HEK293 (cell line): ENCODE measurements at regions not wholly inside any gene's neighbourhood (a gene's known extent, or its start where the extent isn't known, plus 50 kb on each side); places are given as distances from the start of the nearest gene placed in this dataset.

Experiments
- CTCF ChIA-PET: fragments of 350-600 bp; formaldehyde crosslinking; extraction: SDS; loops from one replicate; lab custom pipeline; 2021; ENCODE audit warnings: antibody characterized with exemption; lab: Yijun Ruan, JAX
- POLR2A ChIA-PET: fragments of 300-600 bp; formaldehyde crosslinking; extraction: SDS; loops from one replicate; lab custom pipeline; 2020; ENCODE audit warnings: antibody characterized with exemption, inconsistent platforms; lab: Yijun Ruan, JAX
- H3K27ac ChIP-seq: fragments of 200-500 bp; sonication (Bioruptor generic); 2 replicates; pipeline ENCODE4 v1.5.1; 2014; ENCODE audit warnings: low read depth, low read length, control low read depth, inconsistent platforms; ENCODE audit errors: extremely low read depth
- H3K36me3 ChIP-seq, 2 experiments: fragments of 200-500 bp in 1 of 2; sonication (Bioruptor generic) in 1 of 2; 1 replicate in 1 of 2; 2 replicates in 1 of 2; pipeline ENCODE4 v1.5.1; 2014 to 2017; ENCODE audit warnings: inconsistent platforms in 2 of 2, low read length in 2 of 2; ENCODE audit not compliant: control insufficient read depth in 2 of 2, insufficient read depth in 1 of 2
- H3K4me1 ChIP-seq: fragments of 200-500 bp; sonication (Bioruptor generic); 2 replicates; pipeline ENCODE4 v1.5.1; 2014; ENCODE audit warnings: mild to moderate bottlenecking, low read length, inconsistent platforms; ENCODE audit not compliant: control insufficient read depth, insufficient read depth
- H3K4me3 ChIP-seq: 2 replicates; pipeline ENCODE4 v1.5.1; 2011; ENCODE audit warnings: low read depth, mild to moderate bottlenecking, control low read depth, low read length, moderate library complexity
- H3K9me3 ChIP-seq: fragments of 200-500 bp; sonication (Bioruptor generic); 2 replicates; pipeline ENCODE4 v1.5.1; 2014; ENCODE audit warnings: low read depth, low read length, inconsistent platforms; ENCODE audit not compliant: control insufficient read depth, insufficient read depth
- BCL11A ChIP-seq: fragments of 450-650 bp; formaldehyde crosslinking; IDR thresholded peaks from 2 replicates; pipeline ENCODE4 v1.5.1; 2016; ENCODE audit warnings: low read depth, missing biosample characterization, missing genetic modification characterization
- KLF16 ChIP-seq: fragments of 450-650 bp; formaldehyde crosslinking; IDR thresholded peaks from 2 replicates; pipeline ENCODE4 v1.5.1; 2017; ENCODE audit warnings: missing biosample characterization, missing genetic modification characterization
- KLF17 ChIP-seq: fragments of 450-650 bp; formaldehyde crosslinking; IDR thresholded peaks from 2 replicates; pipeline ENCODE4 v1.5.1; 2016; ENCODE audit warnings: missing biosample characterization, missing genetic modification characterization
- KLF9 ChIP-seq: fragments of 450-650 bp; formaldehyde crosslinking; IDR thresholded peaks from 2 replicates; pipeline ENCODE4 v1.5.1; 2016; ENCODE audit warnings: missing biosample characterization, missing genetic modification characterization, low read depth
- OVOL3 ChIP-seq: fragments of 450-650 bp; formaldehyde crosslinking; IDR thresholded peaks from 2 replicates; pipeline ENCODE4 v1.5.1; 2016; ENCODE audit warnings: missing biosample characterization, missing genetic modification characterization
- PRDM6 ChIP-seq: fragments of 450-650 bp; formaldehyde crosslinking; IDR thresholded peaks from 2 replicates; pipeline ENCODE4 v1.5.1; 2017; ENCODE audit warnings: missing biosample characterization, missing genetic modification characterization
- SALL2 ChIP-seq: fragments of 450-650 bp; formaldehyde crosslinking; IDR thresholded peaks from 2 replicates; pipeline ENCODE4 v1.5.0; 2017; ENCODE audit warnings: missing biosample characterization, mild to moderate bottlenecking, missing genetic modification characterization, borderline replicate concordance
- SP2 ChIP-seq: fragments of 450-650 bp; formaldehyde crosslinking; IDR thresholded peaks from 2 replicates; pipeline ENCODE4 v1.5.1; 2016; ENCODE audit warnings: missing biosample characterization, missing genetic modification characterization
- TSHZ1 ChIP-seq: fragments of 450-650 bp; formaldehyde crosslinking; IDR thresholded peaks from 2 replicates; pipeline ENCODE4 v1.5.1; 2016; ENCODE audit warnings: missing biosample characterization, missing genetic modification characterization, borderline replicate concordance
- ZIC2 ChIP-seq: fragments of 450-650 bp; formaldehyde crosslinking; IDR thresholded peaks from 2 replicates; pipeline ENCODE4 v1.5.1; 2016; ENCODE audit warnings: missing biosample characterization, missing genetic modification characterization
- ZNF133 ChIP-seq: fragments of 450-650 bp; formaldehyde crosslinking; IDR thresholded peaks from 2 replicates; pipeline ENCODE4 v1.5.1; 2016; ENCODE audit warnings: missing biosample characterization, missing genetic modification characterization
- ZNF169 ChIP-seq: fragments of 450-650 bp; formaldehyde crosslinking; IDR thresholded peaks from 2 replicates; pipeline ENCODE4 v1.5.1; 2016; ENCODE audit warnings: missing biosample characterization, missing genetic modification characterization
- ZNF391 ChIP-seq: fragments of 450-650 bp; formaldehyde crosslinking; IDR thresholded peaks from 2 replicates; pipeline ENCODE4 v1.5.1; 2016; ENCODE audit warnings: low read depth, missing biosample characterization, missing genetic modification characterization, borderline replicate concordance
- ZNF555 ChIP-seq: fragments of 450-650 bp; formaldehyde crosslinking; conservative IDR thresholded peaks from 2 replicates; pipeline ENCODE4 v1.5.1; 2017; ENCODE audit warnings: missing biosample characterization, mild to moderate bottlenecking, missing genetic modification characterization, inconsistent platforms
- ZNF560 ChIP-seq: fragments of 450-650 bp; formaldehyde crosslinking; IDR thresholded peaks from 2 replicates; pipeline ENCODE4 v1.5.1; 2017; ENCODE audit warnings: missing biosample characterization, missing genetic modification characterization, borderline replicate concordance
- ZNF660 ChIP-seq: fragments of 450-650 bp; IDR thresholded peaks from 2 replicates; pipeline ENCODE4 v1.5.1; 2018; ENCODE audit warnings: missing biosample characterization, mild to moderate bottlenecking, missing genetic modification characterization
- ZNF692 ChIP-seq: fragments of 450-650 bp; formaldehyde crosslinking; IDR thresholded peaks from 2 replicates; pipeline ENCODE4 v1.5.1; 2016; ENCODE audit warnings: missing biosample characterization, missing genetic modification characterization
- ZNF747 ChIP-seq: fragments of 450-650 bp; formaldehyde crosslinking; IDR thresholded peaks from 2 replicates; pipeline ENCODE4 v1.5.1; 2016; ENCODE audit warnings: missing biosample characterization, missing genetic modification characterization
- ZNF785 ChIP-seq: fragments of 450-650 bp; formaldehyde crosslinking; IDR thresholded peaks from 2 replicates; pipeline ENCODE4 v1.5.1; 2016; ENCODE audit warnings: missing biosample characterization, missing genetic modification characterization
- ZSCAN18 ChIP-seq: fragments of 450-650 bp; formaldehyde crosslinking; IDR thresholded peaks from 2 replicates; pipeline ENCODE4 v1.5.1; 2016; ENCODE audit warnings: missing biosample characterization, missing genetic modification characterization
- ZSCAN4 ChIP-seq: fragments of 450-650 bp; formaldehyde crosslinking; IDR thresholded peaks from 2 replicates; pipeline ENCODE4 v1.5.1; 2017; ENCODE audit warnings: missing biosample characterization, missing genetic modification characterization

GRCh38 chr11:70005107-70005818 lies 72.9 kb upstream of the ANO1 start (continued):
- no peak for TF ChIP-seq OVOL3 (tag by site-specific recombination)

GRCh38 chr11:70007796-70008195 lies 70.3 kb upstream of the ANO1 start:
- Histone ChIP-seq H3K9me3 (no peaks in the 10 kb centered on the region), H3K4me3 (no peak overlapping the region), H3K36me3 (no peaks in the 10 kb centered on the region)
- POLR2A ChIA-PET, result interaction anchor here (0.6 kb wide), 1 partner anchor 65 kb away, joined by 3 read pairs; no protein-coding TSS in a partner anchor
- TF ChIP-seq ZNF133, result no peak
- TF ChIP-seq BCL11A, result no peak
- no peak for TF ChIP-seq KLF17 (tag by site-specific recombination)
- TF ChIP-seq SALL2 (tag by site-specific recombination), result no peak
- no peak for TF ChIP-seq PRDM6 (tag by site-specific recombination)
- TF ChIP-seq KLF9, result no peak
- TF ChIP-seq KLF16 (tag by site-specific recombination), result no peak
- no peak for TF ChIP-seq ZNF555 (tag by site-specific recombination)
- TF ChIP-seq ZSCAN4, result no peak
- no peak for TF ChIP-seq ZNF391 (tag by site-specific recombination)
- TF ChIP-seq ZNF560 (tag by site-specific recombination), result no peak
- TF ChIP-seq ZNF785, result no peak
- TF ChIP-seq SP2, result no peak
- TF ChIP-seq ZNF747 (tag by site-specific recombination), result no peak
- TF ChIP-seq TSHZ1 (tag by site-specific recombination), result no peak
- no peak for TF ChIP-seq ZNF660 (tag by site-specific recombination)
- no peak for TF ChIP-seq ZNF169 (tag by site-specific recombination)
- no peak for TF ChIP-seq ZNF692 (tag by site-specific recombination)
- no peak for TF ChIP-seq ZIC2 (tag by site-specific recombination)
- no peak for TF ChIP-seq ZSCAN18 (tag by site-specific recombination)
- TF ChIP-seq, all 188 proteins: peak for 0
- no peaks in the 10 kb centered on the region for H3K4me1 ChIP-seq
- no peak overlapping the region for H3K27ac ChIP-seq
- CTCF ChIA-PET, result interaction anchor here (0.6 kb wide), 1 partner anchor 8 kb away, joined by 3 read pairs; no protein-coding TSS in a partner anchor
